Astrocyte (in vitro differentiated cells and primary cell): ENCODE measurements at regions not wholly inside any gene's neighbourhood (a gene's known extent, or its start where the extent isn't known, plus 50 kb on each side); places are given as distances from the start of the nearest gene placed in this dataset.

ENCODE experiments used
- DNase-seq: peaks from one replicate; pipeline ENCODE4 v3.0.0-alpha.2; 2010; ENCODE audit warnings: low read depth
- FAIRE-seq: peaks from 2 replicates; lab custom pipeline; 2011; peaks lifted over from hg19 to GRCh38; lab: Jason Lieb, UNC
- H2AFZ ChIP-seq: 2 replicates; pipeline ENCODE4 v1.6.0; 2012; ENCODE audit warnings: low read depth, low read length, inconsistent platforms
- H3K27ac ChIP-seq: 2 replicates; pipeline ENCODE4 v1.5.1; 2011; ENCODE audit warnings: low read depth, low read length, inconsistent platforms
- H3K27me3 ChIP-seq: 2 replicates; pipeline ENCODE4 v1.6.0; 2011; ENCODE audit warnings: low read length, inconsistent platforms; ENCODE audit not compliant: insufficient read depth
- H3K36me3 ChIP-seq: 2 replicates; pipeline ENCODE4 v1.5.1; 2011; ENCODE audit warnings: low read length, inconsistent platforms; ENCODE audit not compliant: insufficient read depth
- H3K4me1 ChIP-seq: 2 replicates; pipeline ENCODE4 v1.5.1; 2011; ENCODE audit warnings: low read length, inconsistent platforms; ENCODE audit not compliant: insufficient read depth
- H3K4me2 ChIP-seq: 2 replicates; pipeline ENCODE4 v1.6.0; 2012; ENCODE audit warnings: low read length, inconsistent platforms
- H3K4me3 ChIP-seq: 2 replicates; pipeline ENCODE4 v1.5.1; 2011; ENCODE audit warnings: low read depth, mild to moderate bottlenecking, low read length, inconsistent platforms; ENCODE audit not compliant: insufficient read depth
- H3K79me2 ChIP-seq: 2 replicates; pipeline ENCODE4 v1.6.0; 2012; ENCODE audit warnings: mild to moderate bottlenecking, low read length, inconsistent platforms; ENCODE audit not compliant: insufficient read depth
- H3K9ac ChIP-seq: 2 replicates; pipeline ENCODE4 v1.6.0; 2012; ENCODE audit warnings: mild to moderate bottlenecking, low read length, inconsistent platforms
- H3K9me3 ChIP-seq: 2 replicates; pipeline ENCODE4 v1.5.1; 2012; ENCODE audit warnings: low read depth, mild to moderate bottlenecking, low read length, inconsistent platforms; ENCODE audit not compliant: insufficient read depth
- H4K20me1 ChIP-seq: 2 replicates; pipeline ENCODE4 v1.6.0; 2012; ENCODE audit warnings: low read length, inconsistent platforms; ENCODE audit not compliant: insufficient read depth
- H3K27ac Mint-ChIP-seq: one replicate; pipeline ENCODE4 v1.8.0; 2021; ENCODE audit warnings: mild to moderate bottlenecking, mixed read lengths; ENCODE audit not compliant: unreplicated experiment
- H3K27me3 Mint-ChIP-seq: one replicate; pipeline ENCODE4 v1.8.0; 2021; ENCODE audit warnings: low read depth, mixed read lengths; ENCODE audit not compliant: unreplicated experiment
- H3K36me3 Mint-ChIP-seq: one replicate; pipeline ENCODE4 v1.8.0; 2021; ENCODE audit warnings: low read depth, mixed read lengths; ENCODE audit not compliant: unreplicated experiment
- H3K4me1 Mint-ChIP-seq: one replicate; pipeline ENCODE4 v1.8.0; 2021; ENCODE audit warnings: low read depth, mixed read lengths; ENCODE audit not compliant: unreplicated experiment
- H3K4me3 Mint-ChIP-seq: one replicate; pipeline ENCODE4 v1.8.0; 2021; ENCODE audit warnings: mild to moderate bottlenecking, moderate library complexity, mixed read lengths; ENCODE audit not compliant: unreplicated experiment
- H3K9me3 Mint-ChIP-seq: one replicate; pipeline ENCODE4 v1.8.0; 2021; ENCODE audit warnings: mild to moderate bottlenecking, mixed read lengths; ENCODE audit not compliant: unreplicated experiment
- CTCF ChIP-seq: IDR thresholded peaks from 2 replicates; pipeline ENCODE4 v1.5.1; 2011; ENCODE audit warnings: low read depth, mild to moderate bottlenecking, inconsistent platforms, low read length, moderate library complexity; ENCODE audit not compliant: insufficient read depth
- EZH2 ChIP-seq: IDR thresholded peaks from 2 replicates; pipeline ENCODE4 v1.6.1; 2012; ENCODE audit warnings: mild to moderate bottlenecking, low read length, inconsistent platforms; ENCODE audit not compliant: insufficient read depth

GRCh38 chr20:1757606-1758512 is 100.3 kb upstream of the SIRPG start:
- H3K4me2 ChIP-seq, result no peak overlapping the region
- H3K4me1 Mint-ChIP-seq, result peaks cover 10% of the 10 kb centered on the region
- DNase-seq (no peak), FAIRE-seq (no peak)
- H3K4me3 ChIP-seq, result no peak overlapping the region
- no peak overlapping the region for H3K9ac ChIP-seq
- TF ChIP-seq CTCF (no peak), EZH2 (no peak)
- H3K27ac ChIP-seq, result no peak overlapping the region
- H2AFZ ChIP-seq, result no peak overlapping the region
- H3K36me3 ChIP-seq, result no peaks in the 10 kb centered on the region
- no peaks in the 10 kb centered on the region for H3K79me2 ChIP-seq
- no peak overlapping the region for H3K27ac Mint-ChIP-seq
- no peaks in the 10 kb centered on the region for H3K9me3 Mint-ChIP-seq
- H3K27me3 ChIP-seq, result peaks cover 2% of the 10 kb centered on the region
- no peaks in the 10 kb centered on the region for H3K27me3 Mint-ChIP-seq
- no peak overlapping the region for H3K4me3 Mint-ChIP-seq
- peaks cover 8% of the 10 kb centered on the region for H3K4me1 ChIP-seq
- H3K36me3 Mint-ChIP-seq, result no peaks in the 10 kb centered on the region
- H4K20me1 ChIP-seq, result no peaks in the 10 kb centered on the region
- H3K9me3 ChIP-seq, result no peaks in the 10 kb centered on the region

- Histone ChIP-seq H3K27ac (no peak overlapping the region), H3K79me2 (no peaks in the 10 kb centered on the region), H3K4me1 (peaks cover 8% of the 10 kb centered on the region), H4K20me1 (no peaks in the 10 kb centered on the region), H3K4me2 (no peak overlapping the region), H3K9me3 (no peaks in the 10 kb centered on the region), H2AFZ (no peak overlapping the region), H3K36me3 (no peaks in the 10 kb centered on the region), H3K27me3 (peaks cover 2% of the 10 kb centered on the region), H3K4me3 (no peak overlapping the region), H3K9ac (no peak overlapping the region)
- peaks cover 10% of the 10 kb centered on the region for H3K4me1 Mint-ChIP-seq
- no peak overlapping the region for H3K27ac Mint-ChIP-seq
- FAIRE-seq, result no peak
- TF ChIP-seq EZH2 (no peak), CTCF (no peak)
- H3K36me3 Mint-ChIP-seq, result no peaks in the 10 kb centered on the region
- peaks cover 5% of the 10 kb centered on the region for H3K9me3 Mint-ChIP-seq
- H3K27me3 Mint-ChIP-seq, result no peaks in the 10 kb centered on the region
- H3K4me3 Mint-ChIP-seq, result no peak overlapping the region
- DNase-seq, result no peak
Observed at GRCh38 chr20:1757072-1757471, 99.5 kb upstream of the SIRPG start.

GRCh38 chr20:1754749-1755148 is 97.2 kb upstream of the SIRPG start:
- no peak for FAIRE-seq

More at GRCh38 chr20:1754749-1755148, 97.2 kb upstream of the SIRPG start:
- H3K79me2 ChIP-seq, result no peaks in the 10 kb centered on the region
- no peak overlapping the region for H3K4me2 ChIP-seq
- H3K9me3 ChIP-seq, result no peaks in the 10 kb centered on the region
- no peaks in the 10 kb centered on the region for H3K4me1 ChIP-seq
- TF ChIP-seq CTCF, result no peak
- no peak for TF ChIP-seq EZH2
- no peak overlapping the region for H3K4me3 ChIP-seq
- no peak overlapping the region for H3K9ac ChIP-seq
- no peak overlapping the region for H3K27ac ChIP-seq
- H4K20me1 ChIP-seq, result no peaks in the 10 kb centered on the region
- no peak for DNase-seq
- no peak overlapping the region for H3K27ac Mint-ChIP-seq
- H2AFZ ChIP-seq, result no peak overlapping the region
- no peaks in the 10 kb centered on the region for H3K27me3 Mint-ChIP-seq
- H3K36me3 ChIP-seq, result no peaks in the 10 kb centered on the region
- peaks cover 11% of the 10 kb centered on the region for H3K9me3 Mint-ChIP-seq
- no peak overlapping the region for H3K4me3 Mint-ChIP-seq
- peaks cover 2% of the 10 kb centered on the region for H3K27me3 ChIP-seq
- H3K4me1 Mint-ChIP-seq, result no peaks in the 10 kb centered on the region
- H3K36me3 Mint-ChIP-seq, result no peaks in the 10 kb centered on the region
